GM12878 (cell line): ENCODE measurements at regions not wholly inside any gene's neighbourhood (a gene's known extent, or its start where the extent isn't known, plus 50 kb on each side); places are given as distances from the start of the nearest gene placed in this dataset.

ENCODE experiments used
- ATAC-seq: fragments of 200-7000 bp; cut with Tn5 transposase; 3 replicates; pipeline ENCODE4 v1.9.1; 2020; ENCODE audit warnings: mild to moderate bottlenecking, moderate library complexity
- BruUV-seq: library from RNA; stranded (reverse); fragments of 400-500 nt; replicated peaks from 2 replicates; lab custom pipeline; 2021; lab: Mats Ljungman, UMichigan
- CTCF ChIA-PET: fragments of 300-600 bp; sonication (Branson Sonifier 250); formaldehyde crosslinking; extraction: SDS; loops from one replicate; lab custom pipeline; 2021; ENCODE audit warnings: inconsistent platforms; lab: Yijun Ruan, JAX
- POLR2A ChIA-PET: fragments of 350-600 bp; formaldehyde crosslinking; extraction: SDS; loops from one replicate; lab custom pipeline; 2021; ENCODE audit warnings: inconsistent platforms; lab: Charles Lee
- RAD21 ChIA-PET: fragments of 300-600 bp; sonication (Branson Sonifier 250); formaldehyde crosslinking; loops from one replicate; lab custom pipeline; 2023; ENCODE audit warnings: antibody characterized with exemption; ENCODE audit not compliant: unreplicated experiment; lab: Charles Lee
- SMC1A ChIA-PET: fragments of 300-600 bp; sonication (Branson Sonifier 250); formaldehyde crosslinking; loops from one replicate; lab custom pipeline; 2023; ENCODE audit not compliant: unreplicated experiment, uncharacterized antibody; lab: Charles Lee
- DNase-seq: peaks from one replicate; pipeline ENCODE4 v3.0.0-alpha.2; 2011; ENCODE audit warnings: low read depth, low spot score
- FAIRE-seq: peaks from 3 replicates; lab custom pipeline; 2011; peaks lifted over from hg19 to GRCh38; lab: Jason Lieb, UNC
- H2AFZ ChIP-seq: 2 replicates; pipeline ENCODE4 v1.6.0; 2011; ENCODE audit warnings: low read depth, low read length, control low read depth; ENCODE audit not compliant: control insufficient read depth
- H3K27ac ChIP-seq: 2 replicates; pipeline ENCODE4 v1.5.1; 2011; ENCODE audit warnings: control low read depth; ENCODE audit not compliant: control insufficient read depth, insufficient read depth
- H3K27me3 ChIP-seq, 2 experiments: replicated peaks in 1 of 2; 2 replicates each; pipeline versions ENCODE4 v1.6.0 to v1.6.1; 2011; ENCODE audit warnings: low read length in 1 of 2; ENCODE audit not compliant: control insufficient read depth in 2 of 2, insufficient read depth in 2 of 2
- H3K36me3 ChIP-seq, 2 experiments: 2 replicates each; pipeline ENCODE4 v1.5.1; 2011; ENCODE audit warnings: low read length in 1 of 2; ENCODE audit not compliant: control insufficient read depth in 2 of 2, insufficient read depth in 2 of 2
- H3K4me1 ChIP-seq: 2 replicates; pipeline ENCODE4 v1.6.1; 2011; ENCODE audit warnings: mild to moderate bottlenecking, low read length, moderate library complexity, mixed read lengths; ENCODE audit not compliant: control insufficient read depth, insufficient read depth
- H3K4me2 ChIP-seq: 2 replicates; pipeline ENCODE4 v1.6.0; 2011; ENCODE audit warnings: control low read depth; ENCODE audit not compliant: control insufficient read depth, insufficient read depth
- H3K4me3 ChIP-seq: fragments of 200-600 bp; sonication (generic); 2 replicates; pipeline ENCODE4 v1.5.1; 2016
- H3K79me2 ChIP-seq: 2 replicates; pipeline ENCODE4 v1.6.0; 2011; ENCODE audit warnings: low read length; ENCODE audit not compliant: control insufficient read depth, insufficient read depth
- H3K9ac ChIP-seq: 2 replicates; pipeline ENCODE4 v1.8.0; 2011; ENCODE audit warnings: low read length, control low read depth, mixed read lengths; ENCODE audit not compliant: control insufficient read depth, insufficient read depth
- H3K9me3 ChIP-seq: replicated peaks from 3 replicates; pipeline ENCODE4 v1.5.1; 2011; ENCODE audit warnings: mild to moderate bottlenecking, low read length; ENCODE audit not compliant: control insufficient read depth, insufficient read depth
- H4K20me1 ChIP-seq: 2 replicates; pipeline ENCODE4 v1.6.0; 2011; ENCODE audit not compliant: control insufficient read depth, insufficient read depth
- ELK1 ChIP-seq: IDR thresholded peaks from 2 replicates; pipeline ENCODE4 v1.6.1; 2012; ENCODE audit warnings: low read depth, low read length, improper control_type of control experiment
- IKZF2 ChIP-seq, 2 experiments: fragments of 450-650 bp; IDR thresholded peaks; 2 replicates each; pipeline ENCODE4 v1.6.1; 2017; ENCODE audit warnings: mild to moderate bottlenecking in 2 of 2, moderate library complexity in 2 of 2
- KLF5 ChIP-seq: fragments of 450-650 bp; IDR thresholded peaks from 2 replicates; pipeline ENCODE4 v1.6.1; 2014; ENCODE audit warnings: mild to moderate bottlenecking; ENCODE audit not compliant: partially characterized antibody
- NR2F1 ChIP-seq: fragments of 450-650 bp; conservative IDR thresholded peaks from 2 replicates; pipeline ENCODE4 v1.6.1; 2017; ENCODE audit warnings: mild to moderate bottlenecking
- RUNX3 ChIP-seq: IDR thresholded peaks from 2 replicates; pipeline ENCODE4 v1.6.1; 2012; ENCODE audit warnings: low read length, inconsistent platforms
- STAT1 ChIP-seq: fragments of 450-650 bp; conservative IDR thresholded peaks from 2 replicates; pipeline ENCODE4 v1.6.1; 2014; ENCODE audit warnings: antibody characterized with exemption, mild to moderate bottlenecking
- SUZ12 ChIP-seq: fragments of 200-600 bp; sonication (generic); IDR thresholded peaks from one replicate; pipeline ENCODE4 v1.6.1; 2018; ENCODE audit warnings: antibody characterized with exemption, mild to moderate bottlenecking; ENCODE audit not compliant: unreplicated experiment
- TCF12 ChIP-seq: IDR thresholded peaks from 2 replicates; pipeline ENCODE4 v1.6.1; 2011; ENCODE audit warnings: low read depth, mild to moderate bottlenecking, low read length
- WGBS: methylation state at CpG from one replicate; pipeline ENCODE4 v1.1.6; 2016; ENCODE audit warnings: low lambda C conversion rate; ENCODE audit not compliant: insufficient replicate concordance, insufficient coverage; ENCODE audit errors: missing lambda C conversion rate; 5-methylcytosine and 5-hydroxymethylcytosine counted together
- in situ Hi-C: fragments of 300-500 bp; cut with MboI; formaldehyde crosslinking; loops from 9 replicates; pipeline ENCODE4 v1.14.3; 2018; ENCODE audit warnings: mixed read lengths
- intact Hi-C: fragments of 100-400 bp; cut with micrococcal nuclease; formaldehyde crosslinking; loops from one replicate; pipeline ENCODE4 v1.14.2; 2022; ENCODE audit not compliant: unreplicated experiment

- Histone ChIP-seq H2AFZ (no peak overlapping the region), H3K27me3 (no peaks in the 10 kb centered on the region), H3K9ac (no peak overlapping the region), H3K9me3 (peaks cover 5% of the 10 kb centered on the region; the same call in 2 of the 3 replicates), H3K79me2 (no peaks in the 10 kb centered on the region), H4K20me1 (no peaks in the 10 kb centered on the region), H3K36me3 (no peaks in the 10 kb centered on the region), H3K27ac (no peak overlapping the region), H3K4me1 (peaks cover 9% of the 10 kb centered on the region), H3K4me2 (no peak overlapping the region), H3K4me3 (no peak overlapping the region)
- ATAC-seq (no peak), DNase-seq (no peak), FAIRE-seq (no peak)
- BruUV-seq, result no TSS peak
- TF ChIP-seq STAT1 (no peak), IKZF2 (IDR thresholded peaks at IDR 0.05) (no peak), NR2F1 (no peak), ELK1 (no peak), SUZ12 (no peak), RUNX3 (no peak), TCF12 (no peak), KLF5 (no peak)
- ChIA-PET POLR2A (interaction anchor here (0.6 kb wide), 1 partner anchor 364 kb away, joined by 3 read pairs; no protein-coding TSS in a partner anchor), CTCF (interaction anchor here (1.4 kb wide), 1 partner anchor 55 kb away, joined by 3 read pairs; no protein-coding TSS in a partner anchor), SMC1A (interaction anchor here (1.0 to 1.1 kb wide), 2 partner anchors 14 to 32 kb away, joined by 3 read pairs; no protein-coding TSS in a partner anchor), RAD21 (no interaction called here)
- 65% methylated on average over 8 of the region's 8 CpGs for WGBS
- intact Hi-C loops, result no loop called here
- in situ Hi-C loops, result no loop called here
These were observed 185.7 kb upstream of the TBL1XR1 start for GRCh38 chr3:177382944-177383343.
